ENCODE measurements at regions not wholly inside any gene's neighbourhood (a gene's known extent, or its start where the extent isn't known, plus 50 kb on each side); places are given as distances from the start of the nearest gene placed in this dataset.
"Not testable (repeated sequence)": the region's sequence is repeated elsewhere in the genome, so short reads cannot be mapped to it uniquely, and the experiment has no call there.

- TF ChIP-seq ZFP30 (CRISPR knock-in tag; IDR thresholded peaks at IDR 0.05); TCF4 (CRISPR knock-in tag; IDR thresholded peaks at IDR 0.05; ENCODE audit: borderline replicate concordance); ARNTL (CRISPR knock-in tag; IDR thresholded peaks at IDR 0.05; ENCODE audit: borderline replicate concordance, low read depth); ZNF8 (CRISPR knock-in tag; IDR thresholded peaks at IDR 0.05); PATZ1 (CRISPR knock-in tag; IDR thresholded peaks at IDR 0.05; ENCODE audit: borderline replicate concordance); PPARA (CRISPR knock-in tag; IDR thresholded peaks at IDR 0.05; ENCODE audit: borderline replicate concordance); TOX (CRISPR knock-in tag; IDR thresholded peaks at IDR 0.05; ENCODE audit: borderline replicate concordance); ZNF565 (CRISPR knock-in tag; conservative IDR thresholded peaks at IDR 0.05; ENCODE audit: low read depth); BACH2 (CRISPR knock-in tag; IDR thresholded peaks at IDR 0.05; ENCODE audit: borderline replicate concordance); CSDC2 (CRISPR knock-in tag; IDR thresholded peaks at IDR 0.05); ZC3H10 (CRISPR knock-in tag; IDR thresholded peaks at IDR 0.05); CREB5 (CRISPR knock-in tag; IDR thresholded peaks at IDR 0.05; ENCODE audit: low read depth): not testable (repeated sequence)
Observed at GRCh38 chr1:120535052-120535451, 120.2 kb downstream of the NBPF8 start.
